Upper lobe of left lung (tissue), 6 donors: ENCODE measurements at regions not wholly inside any gene's neighbourhood (a gene's known extent, or its start where the extent isn't known, plus 50 kb on each side); places are given as distances from the start of the nearest gene placed in this dataset.
A peak's percentile ranks its signal among the peaks of the same experiment; 100 is the strongest.

ENCODE experiments used
- ATAC-seq, 2 donors: fragments of 200-7000 bp; cut with Tn5 transposase; one replicate each; pipeline ENCODE4 v1.9.1; 2022; ENCODE audit warnings: mild to moderate bottlenecking in 2 of 2, moderate library complexity in 2 of 2; ENCODE audit not compliant: low FRiP score in 2 of 2
- DNase-seq, 2 donors: peaks; one replicate each; pipeline ENCODE4 v3.0.0-alpha.2; 2019 to 2020
- H3K27ac ChIP-seq, 4 donors: fragments of 200-600 bp; sonication (generic); one replicate each; pipeline ENCODE4 v1.5.1; 2016 to 2019
- H3K27me3 ChIP-seq, 4 donors: fragments of 200-600 bp; sonication (generic); one replicate each; pipeline ENCODE4 v1.5.1; 2017 to 2019
- H3K36me3 ChIP-seq, 4 donors: fragments of 200-600 bp; sonication (generic); one replicate each; pipeline ENCODE4 v1.5.1; 2016 to 2019
- H3K4me1 ChIP-seq, 4 donors: fragments of 200-600 bp; sonication (generic); one replicate each; pipeline ENCODE4 v1.5.1; 2018 to 2019
- H3K4me3 ChIP-seq, 4 donors: fragments of 200-600 bp; sonication (generic); one replicate each; pipeline ENCODE4 v1.5.1; 2017 to 2019; ENCODE audit warnings: mild to moderate bottlenecking in 2 of 4, moderate library complexity in 1 of 4
- H3K9me3 ChIP-seq, 4 donors: fragments of 200-600 bp; sonication (generic); one replicate each; pipeline ENCODE4 v1.5.1; 2018 to 2019
- CTCF ChIP-seq, 6 experiments: fragments of 450-650 bp in 4 of 6; fragments of 200-600 bp in 2 of 6; sonication (generic) in 2 of 6; IDR thresholded peaks; one replicate each; pipeline ENCODE4 v1.5.1; 2016 to 2019; ENCODE audit warnings: antibody characterized with exemption in 6 of 6
- EP300 ChIP-seq, 4 donors: sonication (generic); formaldehyde crosslinking; IDR thresholded peaks; one replicate each; pipeline ENCODE4 v1.5.1; 2017; ENCODE audit warnings: antibody characterized with exemption in 4 of 4, control low read depth in 2 of 4
- POLR2A ChIP-seq, 4 donors: fragments of 450-650 bp; IDR thresholded peaks; one replicate each; pipeline ENCODE4 v1.5.1; 2016 to 2017; ENCODE audit warnings: antibody characterized with exemption in 4 of 4, mild to moderate bottlenecking in 2 of 4
- POLR2AphosphoS5 ChIP-seq, 2 donors: sonication (generic); formaldehyde crosslinking; IDR thresholded peaks; one replicate each; pipeline ENCODE4 v1.5.1; 2017; ENCODE audit warnings: antibody characterized with exemption in 2 of 2
- WGBS, 2 donors: methylation state at CpG; one replicate each; pipeline ENCODE4 v1.1.5; 2017 to 2018; 5-methylcytosine and 5-hydroxymethylcytosine counted together
- donor health status: DM: no; HTN: no; CAD: no; lungs with moderate emphysema.
- donor health status: DM: no; HTN: yes; CAD: no; lungs with severe emphysema.

GRCh38 chr2:128724972-128725371 is 406.3 kb upstream of the HS6ST1 start:
- TF ChIP-seq POLR2A (IDR thresholded peaks at IDR 0.05) = no peak
- TF ChIP-seq CTCF (IDR thresholded peaks at IDR 0.05) = no peak
- TF ChIP-seq POLR2AphosphoS5 (IDR thresholded peaks at IDR 0.05) = no peak
- no peak for TF ChIP-seq EP300 (IDR thresholded peaks at IDR 0.05)
- DNase-seq (no peak), ATAC-seq (no peak)
- peaks cover 0 to 7% (median 3%) of the 10 kb centered on the region in 4 donors for H3K9me3 ChIP-seq
- WGBS, 2 donors = 95 to 96% methylated on average over 7 of the region's 7 CpGs
- no peak overlapping the region for H3K27ac ChIP-seq
- H3K4me3 ChIP-seq = no peak overlapping the region
- no peaks in the 10 kb centered on the region for H3K4me1 ChIP-seq
- no peaks in the 10 kb centered on the region for H3K36me3 ChIP-seq
- no peaks in the 10 kb centered on the region for H3K27me3 ChIP-seq

- Histone ChIP-seq H3K36me3 (no peaks in the 10 kb centered on the region), H3K4me1 (no peaks in the 10 kb centered on the region), H3K27ac (no peak overlapping the region), H3K4me3 (no peak overlapping the region), H3K27me3 (no peaks in the 10 kb centered on the region), H3K9me3 (peaks cover 0 to 7% (median 3%) of the 10 kb centered on the region in 4 donors)
- TF ChIP-seq POLR2AphosphoS5 (IDR thresholded peaks at IDR 0.05) = no peak
- 53 to 74% methylated on average over 2 of the region's 2 CpGs for WGBS, 2 donors
- ATAC-seq = peak in 1 of 2 donors; percentile 25
- DNase-seq = no peak
Observed at GRCh38 chr2:128726236-128726635, 407.6 kb upstream of the HS6ST1 start.

GRCh38 chr2:128726911-128727310 is 408.2 kb upstream of the HS6ST1 start:
- no peak overlapping the region for H3K4me3 ChIP-seq
- H3K9me3 ChIP-seq = peaks cover 0 to 7% (median 3%) of the 10 kb centered on the region in 4 donors
- peak overlapping the region in 1 of 4 donors; percentile 59 for H3K27ac ChIP-seq
- no peak for DNase-seq
- no peaks in the 10 kb centered on the region for H3K4me1 ChIP-seq
- no peaks in the 10 kb centered on the region for H3K36me3 ChIP-seq
- no peak for ATAC-seq
- no peaks in the 10 kb centered on the region for H3K27me3 ChIP-seq
- TF ChIP-seq EP300 (IDR thresholded peaks at IDR 0.05) (no peak), POLR2A (IDR thresholded peaks at IDR 0.05) (no peak), CTCF (IDR thresholded peaks at IDR 0.05) (no peak), POLR2AphosphoS5 (IDR thresholded peaks at IDR 0.05) (no peak)
- WGBS, 2 donors = 71 to 86% methylated on average over 4 of the region's 4 CpGs

- Histone ChIP-seq H3K27ac (peak overlapping the region in 1 of 4 donors; percentile 59), H3K4me3 (no peak overlapping the region), H3K36me3 (no peaks in the 10 kb centered on the region), H3K9me3 (peaks cover 0 to 7% (median 3%) of the 10 kb centered on the region in 4 donors), H3K4me1 (no peaks in the 10 kb centered on the region), H3K27me3 (no peaks in the 10 kb centered on the region)
- ATAC-seq (no peak), DNase-seq (no peak)
- TF ChIP-seq POLR2AphosphoS5 (IDR thresholded peaks at IDR 0.05) (no peak), EP300 (IDR thresholded peaks at IDR 0.05) (no peak), CTCF (IDR thresholded peaks at IDR 0.05) (no peak), POLR2A (IDR thresholded peaks at IDR 0.05) (no peak)
- WGBS, 2 donors = 76 to 82% methylated on average over 2 of the region's 2 CpGs
Observed at GRCh38 chr2:128727404-128727803, 408.7 kb upstream of the HS6ST1 start.

- peaks cover 0 to 7% (median 3%) of the 10 kb centered on the region in 4 donors for H3K9me3 ChIP-seq
Observed at GRCh38 chr2:128727914-128728313, 409.2 kb upstream of the HS6ST1 start.

GRCh38 chr2:128729051-128729450 is 410.4 kb upstream of the HS6ST1 start:
- H3K27ac ChIP-seq = no peak overlapping the region
- DNase-seq = no peak
- H3K9me3 ChIP-seq = peaks cover 0 to 7% (median 3%) of the 10 kb centered on the region in 4 donors
- H3K36me3 ChIP-seq = no peaks in the 10 kb centered on the region
- 93% methylated on average over 2 of the region's 2 CpGs for WGBS, 2 donors
- no peaks in the 10 kb centered on the region for H3K27me3 ChIP-seq
- peaks cover 2 to 10% (median 7%) of the 10 kb centered on the region in 4 donors for H3K4me1 ChIP-seq
- no peak for ATAC-seq
- no peak for TF ChIP-seq CTCF (IDR thresholded peaks at IDR 0.05)
- no peak for TF ChIP-seq EP300 (IDR thresholded peaks at IDR 0.05)
- TF ChIP-seq POLR2A (IDR thresholded peaks at IDR 0.05) = no peak
- TF ChIP-seq POLR2AphosphoS5 (IDR thresholded peaks at IDR 0.05) = no peak
- H3K4me3 ChIP-seq = no peak overlapping the region

More at GRCh38 chr2:128727914-128728313, 409.2 kb upstream of the HS6ST1 start:
- ATAC-seq (peak in 1 of 2 donors; percentile 86), DNase-seq (no peak)
- Histone ChIP-seq H3K36me3 (no peaks in the 10 kb centered on the region), H3K4me3 (no peak overlapping the region), H3K27ac (no peak overlapping the region), H3K27me3 (no peaks in the 10 kb centered on the region), H3K4me1 (no peaks in the 10 kb centered on the region)
- peak; percentile 14 to 35 for TF ChIP-seq POLR2AphosphoS5 (IDR thresholded peaks at IDR 0.05)
- no peak for TF ChIP-seq EP300 (IDR thresholded peaks at IDR 0.05)
- 57 to 75% methylated on average over 2 of the region's 2 CpGs for whole genome bisulfite sequencing, 2 donors
